HG03442 (cell line): ENCODE measurements at regions not wholly inside any gene's neighbourhood (a gene's known extent, or its start where the extent isn't known, plus 50 kb on each side); places are given as distances from the start of the nearest gene placed in this dataset.
"Not testable (repeated sequence)": the region's sequence is repeated elsewhere in the genome, so short reads cannot be mapped to it uniquely, and the experiment has no call there.

Experiments
- ATAC-seq: cut with Tn5 transposase; IDR thresholded peaks from one replicate; pipeline ENCODE4 v1.9.1; 2021; ENCODE audit warnings: mild to moderate bottlenecking, moderate library complexity; ENCODE audit not compliant: unreplicated experiment

GRCh38 chr11:34001557-34002064 is 49.9 kb upstream of the CAPRIN1 start:
- ATAC-seq, result no peak

DNA sequence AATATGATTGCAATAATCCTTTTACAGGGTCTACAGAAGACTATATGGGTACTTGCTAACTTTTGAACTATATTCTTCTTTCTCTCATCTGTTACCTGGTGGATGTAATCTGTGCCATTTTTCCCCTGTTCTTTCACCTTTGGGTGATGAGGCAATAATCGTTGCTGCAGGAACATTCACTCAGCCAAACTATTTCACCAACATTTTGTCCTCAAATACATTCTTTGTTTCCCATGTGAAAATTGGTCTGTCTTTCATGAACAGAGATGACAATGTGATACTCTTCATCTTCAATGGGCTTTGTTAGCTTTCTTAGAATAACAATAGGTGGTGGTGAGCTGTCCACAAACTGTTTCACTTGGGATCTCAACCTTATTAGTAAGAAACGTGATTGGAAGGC is 52.1 kb upstream of the CAPRIN1 start:
- no peak for ATAC-seq

DNA sequence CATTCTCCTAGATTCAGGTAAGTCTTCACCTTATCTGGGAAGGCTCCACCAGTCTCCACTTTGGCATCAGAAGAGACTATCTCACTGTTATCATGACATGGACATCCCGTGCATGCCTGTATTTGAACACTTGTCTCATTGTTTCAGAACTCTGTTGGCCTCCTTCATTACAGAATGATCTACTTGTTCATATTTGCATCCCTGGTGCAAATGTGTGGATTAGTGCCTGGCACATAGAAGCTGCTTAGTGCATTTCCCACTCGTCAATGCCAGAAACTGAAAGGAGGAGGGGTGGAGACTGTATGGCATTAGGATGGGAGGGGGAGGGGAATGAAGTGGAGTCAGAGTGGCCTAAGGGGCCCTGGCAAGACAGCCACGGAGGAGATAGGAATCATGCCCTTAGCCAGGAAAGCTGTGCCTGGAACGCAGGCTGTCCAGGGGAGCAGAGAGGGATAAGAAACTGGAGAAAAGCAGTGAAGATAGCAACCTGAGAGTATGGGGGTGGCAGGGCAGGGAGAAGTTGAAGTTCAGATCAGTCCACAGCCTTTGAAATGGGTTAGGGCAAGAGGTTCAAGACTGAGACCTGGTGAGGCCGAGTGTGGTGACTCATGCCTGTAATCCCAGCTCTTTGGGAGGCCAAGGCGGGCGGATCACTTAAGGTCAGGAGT is 53.8 kb upstream of the CAPRIN1 start:
- ATAC-seq, result no peak

DNA sequence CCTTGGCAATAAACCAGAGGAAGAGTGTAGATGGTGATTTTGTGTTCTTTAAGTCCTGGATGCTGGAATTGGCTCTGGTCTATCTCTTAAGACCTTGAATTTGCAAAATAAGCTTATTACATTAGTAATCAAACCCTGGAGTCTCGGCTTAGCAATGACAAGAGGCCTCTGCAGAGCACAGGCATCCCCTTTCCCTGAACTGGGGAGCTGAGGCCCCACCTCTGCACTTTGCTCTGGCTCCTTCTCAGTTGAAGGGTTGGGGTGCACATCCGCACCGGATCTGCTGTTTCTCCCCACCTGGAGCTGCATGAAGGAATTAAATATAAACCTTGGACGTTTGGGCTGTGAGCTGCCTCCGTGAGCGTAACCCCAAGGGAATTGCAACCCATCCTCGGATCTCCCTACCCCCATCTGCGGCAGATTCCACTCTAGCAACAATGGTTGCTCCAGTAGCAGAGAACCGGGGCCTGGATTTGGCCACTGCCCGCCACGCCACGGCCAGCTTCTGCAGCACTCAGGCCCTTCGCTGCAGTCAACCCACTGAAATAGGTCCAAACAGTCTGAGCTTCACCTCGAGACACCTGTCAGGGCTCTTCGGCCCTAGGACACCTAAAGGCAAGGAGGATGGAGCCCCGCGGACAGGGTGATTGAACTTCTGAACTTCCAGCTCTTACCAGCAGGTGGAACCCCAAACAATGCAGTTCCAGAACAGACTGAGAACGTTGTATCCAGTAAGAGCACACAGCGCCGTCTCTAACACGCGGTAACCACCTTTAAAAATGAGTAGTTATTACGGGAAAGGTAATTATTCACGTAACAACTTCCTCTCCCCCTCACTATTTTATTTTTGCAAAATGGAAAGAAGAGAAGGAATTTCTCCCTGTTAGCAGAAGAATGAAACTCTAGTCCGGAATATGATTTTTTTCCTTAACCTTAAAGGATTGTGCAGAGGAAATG is 54.8 kb upstream of the CAPRIN1 start:
- ATAC-seq, result peak; percentile 75

DNA sequence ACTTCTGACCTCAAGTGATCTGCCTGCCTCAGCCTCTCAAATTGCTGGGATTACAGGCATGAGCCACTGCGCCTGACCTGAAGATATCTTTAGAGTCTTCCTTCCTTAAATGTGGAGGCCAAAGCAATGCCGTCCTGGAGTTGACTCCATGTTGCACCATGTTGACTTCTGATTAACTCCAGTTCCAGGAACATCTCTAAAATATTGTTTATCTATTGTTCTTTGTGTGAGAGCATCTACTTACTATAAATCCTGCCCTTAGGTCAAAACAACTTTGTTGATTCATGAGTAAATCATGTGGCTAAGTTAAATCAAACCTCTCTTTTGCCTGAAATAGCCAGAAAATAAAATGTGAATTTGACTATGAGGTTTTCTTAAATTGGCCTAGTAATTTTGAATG is 56.6 kb upstream of the CAPRIN1 start:
- ATAC-seq, result no peak

DNA sequence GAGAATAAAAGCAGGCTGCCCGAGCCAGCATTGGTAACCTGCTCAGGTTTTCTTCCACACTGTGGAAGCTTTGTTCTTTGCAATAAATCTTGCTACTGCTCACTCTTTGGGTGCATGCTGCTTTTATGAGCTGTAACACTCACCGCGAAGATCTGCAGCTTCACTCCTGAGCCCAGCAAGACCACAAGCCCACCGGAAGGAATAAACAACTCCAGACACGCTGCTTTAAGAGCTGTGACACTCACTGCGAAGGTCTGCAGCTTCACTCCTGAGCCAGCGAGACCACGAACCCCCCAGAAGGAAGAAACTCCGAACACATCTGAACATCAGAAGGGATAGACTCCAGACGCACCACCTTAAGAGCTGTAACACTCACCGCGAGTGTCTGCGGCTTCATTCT is 60.4 kb upstream of the CAPRIN1 start:
- not testable (repeated sequence) for ATAC-seq

- not testable (repeated sequence) for ATAC-seq
Observed at GRCh38 chr11:33990131-33990530, 61.4 kb upstream of the CAPRIN1 start.

GRCh38 chr11:33989461-33989860 is 62.1 kb upstream of the CAPRIN1 start:
- ATAC-seq, result no peak

DNA sequence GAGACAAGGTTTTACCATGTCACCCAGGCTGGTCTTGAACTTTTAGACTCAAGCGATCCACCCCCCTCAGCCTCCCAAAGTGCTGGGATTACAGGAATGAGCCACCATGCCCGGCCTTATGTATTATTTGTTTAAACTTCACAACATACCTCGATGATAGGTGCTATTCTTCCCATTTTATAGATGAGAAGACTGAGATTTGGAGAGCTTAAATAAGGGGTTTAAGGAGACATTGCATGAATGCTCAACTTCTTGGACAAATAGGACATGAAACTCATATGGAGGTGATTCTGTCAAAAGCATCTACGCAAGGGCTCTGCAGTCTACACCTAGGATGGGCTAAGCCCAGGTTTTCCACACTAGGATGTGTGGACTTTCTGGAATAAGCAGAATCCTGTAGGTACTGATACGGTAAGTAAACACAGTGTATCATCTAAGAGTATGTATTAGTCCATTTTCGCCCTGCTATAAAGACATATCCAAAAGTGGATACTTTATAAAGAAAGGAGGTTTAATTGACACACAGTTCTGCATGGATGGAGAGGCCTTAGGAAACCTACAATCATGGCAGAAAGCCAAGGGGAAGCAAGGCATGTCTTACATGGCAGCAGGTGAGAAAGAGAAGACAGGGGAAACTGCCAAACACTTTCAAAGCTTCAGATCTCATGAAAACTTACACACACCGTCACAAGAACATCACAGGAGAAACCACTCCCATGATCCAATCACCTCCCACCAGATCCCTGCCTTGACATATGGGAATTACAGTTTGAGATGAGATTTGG is 62.8 kb upstream of the CAPRIN1 start:
- ATAC-seq, result no peak

DNA sequence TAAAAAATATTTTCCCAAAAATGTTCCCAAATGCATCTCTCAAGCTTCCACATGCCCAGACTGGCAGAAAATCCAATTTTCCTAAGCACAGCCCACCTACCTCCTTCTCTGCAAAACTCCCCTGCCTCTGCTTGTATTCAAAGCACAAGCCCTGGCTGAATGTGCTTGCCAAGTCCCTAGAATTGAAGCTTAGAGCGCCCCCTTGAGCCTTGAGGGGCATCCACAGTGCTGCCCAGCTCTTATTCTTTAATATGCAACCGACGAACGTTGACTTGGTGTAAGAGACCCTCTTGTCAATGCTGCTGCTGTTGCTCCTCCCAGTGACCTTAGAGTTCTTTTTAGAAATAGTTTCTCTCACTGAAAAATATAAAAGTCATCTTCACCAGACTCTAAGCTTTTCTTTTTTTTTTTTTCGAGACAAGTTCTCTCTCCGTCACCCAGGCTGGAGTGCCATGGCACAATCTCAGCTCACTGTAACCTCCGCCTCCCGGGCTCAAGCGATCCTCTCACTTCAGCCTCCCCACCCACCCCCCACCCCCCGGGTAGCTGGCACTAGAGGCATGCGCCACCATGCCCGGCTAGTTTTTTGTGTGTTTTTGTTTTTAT is 63.5 kb upstream of the CAPRIN1 start:
- peak; percentile 60 for ATAC-seq

GRCh38 chr11:33987545-33987944 is 64.0 kb upstream of the CAPRIN1 start:
- ATAC-seq, result no peak

DNA sequence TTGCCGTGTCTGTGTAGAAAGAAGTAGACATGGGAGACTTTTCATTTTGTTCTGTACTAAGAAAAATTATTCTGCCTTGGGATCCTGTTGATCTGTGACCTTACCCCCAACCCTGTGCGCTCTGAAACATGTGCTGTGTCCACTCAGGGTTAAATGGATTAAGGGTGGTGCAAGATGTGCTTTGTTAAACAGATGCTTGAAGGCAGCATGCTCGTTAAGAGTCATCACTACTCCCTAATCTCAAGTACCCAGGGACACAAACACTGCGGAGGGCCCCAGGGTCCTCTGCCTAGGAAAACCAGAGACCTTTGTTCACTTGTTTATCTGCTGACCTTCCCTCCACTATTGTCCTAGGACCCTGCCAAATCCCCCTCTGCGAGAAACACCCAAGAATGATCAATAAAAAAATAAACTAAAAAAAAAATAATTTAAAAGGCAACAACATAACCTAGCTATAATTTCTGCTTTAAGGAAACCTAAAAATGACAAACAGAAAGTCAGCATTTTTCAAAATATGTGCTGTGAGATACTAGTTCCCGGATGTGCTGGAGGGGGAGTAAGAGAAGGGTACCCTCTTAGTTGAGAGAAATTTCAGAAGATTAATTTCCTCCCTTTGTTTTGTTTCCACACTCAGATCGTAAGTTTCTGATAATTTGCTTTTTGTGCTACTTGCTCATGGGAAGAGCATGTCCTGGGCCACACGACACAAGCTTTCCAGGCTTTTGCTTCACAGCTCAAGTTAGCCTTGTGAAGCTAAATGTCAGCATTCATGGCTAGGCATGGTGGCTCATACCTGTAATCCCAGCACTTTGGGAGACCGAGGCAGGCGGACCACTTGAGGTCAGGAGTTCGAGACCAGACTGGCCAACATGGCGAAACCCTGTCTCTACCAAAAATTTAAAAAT is 64.7 kb upstream of the CAPRIN1 start:
- ATAC-seq, result not testable (repeated sequence)

- no peak for ATAC-seq
Observed at GRCh38 chr11:33984682-33985389, 66.7 kb upstream of the CAPRIN1 start.

GRCh38 chr11:33982661-33983060 is 68.9 kb upstream of the CAPRIN1 start:
- no peak for ATAC-seq

DNA sequence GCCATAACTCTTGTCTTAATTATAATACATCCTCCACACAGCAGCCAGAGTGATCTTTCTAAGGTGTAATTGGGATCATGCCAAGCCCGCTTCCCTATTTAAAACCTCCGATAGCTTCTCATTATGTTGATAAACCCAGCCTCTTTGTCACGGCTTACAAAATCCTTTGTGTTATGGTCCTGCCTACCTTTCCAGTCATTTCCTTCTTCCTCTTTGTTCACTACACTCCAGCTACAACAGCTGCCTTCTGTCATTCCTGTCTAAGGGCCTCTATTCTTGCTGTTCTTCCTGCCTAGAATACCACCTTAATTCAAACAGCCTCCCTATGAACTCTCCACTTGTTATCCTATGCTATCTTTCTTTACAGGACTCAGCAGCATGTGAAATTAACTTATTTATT is 70.6 kb upstream of the CAPRIN1 start:
- ATAC-seq, result no peak

DNA sequence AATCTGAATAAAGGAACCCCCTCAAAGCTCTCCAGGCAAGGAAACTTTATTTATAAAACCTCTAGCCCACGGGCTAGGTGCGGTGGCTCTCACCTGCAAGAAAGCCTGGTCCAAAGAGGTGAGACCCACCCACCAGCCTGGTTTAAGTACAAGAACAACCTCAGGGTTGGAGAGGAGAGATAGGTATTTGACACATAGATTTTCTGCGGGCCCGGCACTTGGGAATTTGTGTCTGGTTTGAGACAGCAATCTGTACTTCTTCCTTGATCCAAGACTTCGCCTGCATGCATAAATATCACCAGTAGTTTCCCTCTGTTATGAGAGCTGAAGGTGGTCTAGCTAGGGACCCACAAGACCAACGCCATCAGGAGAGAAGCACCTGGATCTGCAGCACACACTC is 73.2 kb upstream of the CAPRIN1 start:
- no peak for ATAC-seq

DNA sequence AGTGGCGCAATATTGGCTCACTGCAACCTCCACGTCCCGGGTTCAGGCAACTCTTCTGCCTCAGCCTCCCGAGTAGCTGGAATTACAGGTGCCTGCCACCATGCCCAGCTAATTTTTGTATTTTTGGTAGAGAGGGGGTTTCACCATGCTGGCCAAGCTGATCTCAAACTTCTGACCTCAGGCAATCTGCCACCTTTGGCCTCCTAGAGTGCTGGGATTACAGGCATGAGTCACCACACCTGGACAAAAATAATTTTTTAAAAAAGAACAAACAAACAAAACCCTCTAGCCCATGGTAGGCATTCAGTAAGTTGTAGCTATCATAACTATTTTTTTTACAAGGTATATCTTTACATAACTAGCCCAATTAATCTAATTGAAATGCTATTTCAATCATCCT is 73.9 kb upstream of the CAPRIN1 start:
- ATAC-seq, result no peak

GRCh38 chr11:33976495-33977199 is 74.9 kb upstream of the CAPRIN1 start:
- ATAC-seq, result no peak

GRCh38 chr11:33974804-33975203 is 76.7 kb upstream of the CAPRIN1 start:
- ATAC-seq, result no peak
